Transverse colon (tissue), 4 donors: ENCODE measurements at regions not wholly inside any gene's neighbourhood (a gene's known extent, or its start where the extent isn't known, plus 50 kb on each side); places are given as distances from the start of the nearest gene placed in this dataset.

Experiments used
- EP300 ChIP-seq: sonication (generic); formaldehyde crosslinking; IDR thresholded peaks from one replicate; pipeline ENCODE4 v1.6.1; 2017; ENCODE audit warnings: antibody characterized with exemption, low read depth
- POLR2A ChIP-seq: fragments of 450-650 bp; IDR thresholded peaks from one replicate; pipeline ENCODE4 v1.6.1; 2016; ENCODE audit warnings: antibody characterized with exemption, mild to moderate bottlenecking, moderate library complexity
- POLR2AphosphoS5 ChIP-seq, 3 donors: sonication (generic); formaldehyde crosslinking; IDR thresholded peaks; one replicate each; pipeline ENCODE4 v1.6.1; 2016; ENCODE audit warnings: antibody characterized with exemption in 3 of 3
- TF ChIP-seq, protein P1 (sequence below), 5 experiments: fragments of 200-600 bp in 3 of 5; fragments of 450-650 bp in 2 of 5; sonication (generic) in 3 of 5; IDR thresholded peaks; 1 replicate in 2 of 5; 2 replicates in 3 of 5; pipeline ENCODE4 v1.5.1; 2016 to 2017; ENCODE audit warnings: antibody characterized with exemption in 5 of 5, inconsistent platforms in 3 of 5, mild to moderate bottlenecking in 2 of 5, moderate library complexity in 1 of 5

DNA sequence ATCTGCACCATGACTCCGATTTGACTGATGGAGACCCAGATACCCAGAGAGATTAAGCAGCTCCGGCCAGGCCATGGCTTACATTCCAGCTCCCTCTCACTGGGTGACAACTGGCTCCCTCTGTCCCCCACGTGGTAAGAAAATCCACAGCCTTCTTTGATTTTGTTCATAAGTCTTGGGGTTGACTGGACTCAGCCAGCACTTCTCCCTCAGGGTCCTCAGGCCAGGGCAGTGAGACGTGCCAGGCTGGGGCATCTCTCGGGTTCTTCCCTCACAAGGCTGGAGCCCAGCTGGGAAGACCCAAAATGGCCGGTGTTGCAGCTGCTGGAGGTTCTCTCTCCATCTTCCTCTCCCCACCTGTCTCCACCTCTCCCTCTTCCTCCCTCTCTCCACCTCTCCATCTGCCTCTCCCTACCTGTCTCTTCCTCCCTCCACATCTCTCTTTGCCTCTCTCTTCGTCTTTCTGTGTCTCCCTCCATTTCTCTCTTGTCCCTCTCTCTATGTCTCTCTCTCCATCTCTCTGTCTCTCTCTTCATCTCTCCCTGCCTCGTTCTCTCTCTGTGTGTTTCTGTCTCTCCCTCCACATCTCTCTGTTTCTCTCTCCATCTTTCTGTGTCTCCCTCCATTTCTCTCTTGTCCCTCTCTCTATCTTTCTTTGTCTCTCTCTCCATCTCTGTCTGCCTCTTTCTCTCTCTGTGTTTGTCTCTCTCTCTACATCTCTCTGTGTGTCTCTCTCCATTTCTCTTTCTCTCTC, 105.3 kb downstream of the FOXL1 start:
- TF ChIP-seq, protein P1, sequence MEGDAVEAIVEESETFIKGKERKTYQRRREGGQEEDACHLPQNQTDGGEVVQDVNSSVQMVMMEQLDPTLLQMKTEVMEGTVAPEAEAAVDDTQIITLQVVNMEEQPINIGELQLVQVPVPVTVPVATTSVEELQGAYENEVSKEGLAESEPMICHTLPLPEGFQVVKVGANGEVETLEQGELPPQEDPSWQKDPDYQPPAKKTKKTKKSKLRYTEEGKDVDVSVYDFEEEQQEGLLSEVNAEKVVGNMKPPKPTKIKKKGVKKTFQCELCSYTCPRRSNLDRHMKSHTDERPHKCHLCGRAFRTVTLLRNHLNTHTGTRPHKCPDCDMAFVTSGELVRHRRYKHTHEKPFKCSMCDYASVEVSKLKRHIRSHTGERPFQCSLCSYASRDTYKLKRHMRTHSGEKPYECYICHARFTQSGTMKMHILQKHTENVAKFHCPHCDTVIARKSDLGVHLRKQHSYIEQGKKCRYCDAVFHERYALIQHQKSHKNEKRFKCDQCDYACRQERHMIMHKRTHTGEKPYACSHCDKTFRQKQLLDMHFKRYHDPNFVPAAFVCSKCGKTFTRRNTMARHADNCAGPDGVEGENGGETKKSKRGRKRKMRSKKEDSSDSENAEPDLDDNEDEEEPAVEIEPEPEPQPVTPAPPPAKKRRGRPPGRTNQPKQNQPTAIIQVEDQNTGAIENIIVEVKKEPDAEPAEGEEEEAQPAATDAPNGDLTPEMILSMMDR (IDR thresholded peaks at IDR 0.05) = no peak
- TF ChIP-seq POLR2AphosphoS5 (IDR thresholded peaks at IDR 0.05) (no peak), EP300 (no peak), POLR2A (no peak)
